ENCODE measurements at regions not wholly inside any gene's neighbourhood (a gene's known extent, or its start where the extent isn't known, plus 50 kb on each side); places are given as distances from the start of the nearest gene placed in this dataset.

GRCh38 chr12:67410667-67411067, 141.5 kb downstream of the CAND1 start:
- no peak for DNase-seq (ENCODE audit: low read depth, low spot score)
- H3K79me2 ChIP-seq (ENCODE audit: control insufficient read depth, insufficient read depth, low read length): no peaks in the 10 kb centered on the region
- ChIA-PET POLR2A (no interaction called here), CTCF (interaction anchor here (1.1 kb wide), 1 partner anchor 55 kb away, joined by 3 read pairs; no protein-coding TSS in a partner anchor)
- H4K20me1 ChIP-seq (replicated peaks; ENCODE audit: control insufficient read depth, extremely low read depth, insufficient read depth, low read length): no peaks in the 10 kb centered on the region
- no peaks in the 10 kb centered on the region for H3K36me3 ChIP-seq (ENCODE audit: control insufficient read depth in 2 of 2, extremely low read depth in 1 of 2, insufficient read depth in 2 of 2, low read length in 2 of 2)
- no peak overlapping the region for H3K9ac ChIP-seq (replicated peaks; ENCODE audit: extremely low read depth, insufficient read depth, low read length)
- intact Hi-C loops (cut with micrococcal nuclease) (no loop called here), dilution Hi-C loops (cut with MboI; ENCODE audit: extremely low pct_ligation_motif_present, low sequenced_read_pairs) (no loop called here)
- no peak overlapping the region for H2AFZ ChIP-seq (ENCODE audit: low read depth, low read length)
- H3K9me1 ChIP-seq (replicated peaks; ENCODE audit: control insufficient read depth, extremely low read depth, insufficient read depth, low read length): no peaks in the 10 kb centered on the region
- no peak overlapping the region for H3K27ac ChIP-seq (ENCODE audit: insufficient read depth, low read depth, low read length)
- H3K9me3 ChIP-seq (replicated peaks; ENCODE audit: control insufficient read depth, insufficient read depth, low read length): no peaks in the 10 kb centered on the region
- H3K4me2 ChIP-seq (ENCODE audit: insufficient read depth, low read length): no peak overlapping the region
- TF ChIP-seq CTCF (IDR thresholded peaks at IDR 0.05; ENCODE audit: extremely low read depth in 1 of 2, insufficient read depth in 1 of 2, low read depth in 1 of 2, low read length in 2 of 2): no peak
- no peak for TF ChIP-seq GATA2 (IDR thresholded peaks at IDR 0.05; ENCODE audit: insufficient read depth, insufficient read length, low read depth, low read length)
- no peak for TF ChIP-seq FOS (IDR thresholded peaks at IDR 0.05; ENCODE audit: borderline replicate concordance, insufficient read depth, low read length)
- no peak for TF ChIP-seq JUN (IDR thresholded peaks at IDR 0.05; ENCODE audit: borderline replicate concordance, insufficient read depth, insufficient read length, low read depth)
- no peak for TF ChIP-seq EZH2 (IDR thresholded peaks at IDR 0.05; ENCODE audit: borderline replicate concordance, low read depth, low read length, severe bottlenecking)
- TF ChIP-seq MYC (IDR thresholded peaks at IDR 0.05; ENCODE audit: low read depth, low read length): no peak
- no peak for TF ChIP-seq POLR2AphosphoS5 (IDR thresholded peaks at IDR 0.05; ENCODE audit: insufficient read depth, low read depth, low read length)
- no peak for TF ChIP-seq POLR2A (IDR thresholded peaks at IDR 0.05; ENCODE audit: low read depth, low read length)
- TF ChIP-seq MAX (IDR thresholded peaks at IDR 0.05; ENCODE audit: insufficient read depth, insufficient read length): no peak
- H3K4me3 ChIP-seq (replicated peaks in 1 of 3; ENCODE audit: insufficient read depth in 1 of 3, low read depth in 1 of 3, low read length in 3 of 3): no peak overlapping the region
- no peaks in the 10 kb centered on the region for H3K27me3 ChIP-seq (ENCODE audit: control insufficient read depth in 2 of 2, insufficient read depth in 2 of 2, low read length in 2 of 2)
- no peaks in the 10 kb centered on the region for H3K4me1 ChIP-seq (ENCODE audit: control insufficient read depth, extremely low read depth, insufficient read depth, low read length)
- FAIRE-seq: no peak
- BruUV-seq (replicated peaks): no TSS peak
